ENCODE measurements at regions not wholly inside any gene's neighbourhood (a gene's known extent, or its start where the extent isn't known, plus 50 kb on each side); places are given as distances from the start of the nearest gene placed in this dataset.
"Not testable (repeated sequence)": the region's sequence is repeated elsewhere in the genome, so short reads cannot be mapped to it uniquely, and the experiment has no call there.

- H3K27me3 Mint-ChIP-seq: no peaks in the 10 kb centered on the region
- no peak overlapping the region for H3K4me3 Mint-ChIP-seq
- no peaks in the 10 kb centered on the region for H3K36me3 Mint-ChIP-seq (ENCODE audit: low read depth)
- DNase-seq (no peak), ATAC-seq (no peak)
- H3K4me1 Mint-ChIP-seq: no peaks in the 10 kb centered on the region
- H3K27ac Mint-ChIP-seq: no peak overlapping the region
- no peaks in the 10 kb centered on the region for H3K9me3 Mint-ChIP-seq
These were observed 95.6 kb downstream of the RRAGB start for GRCh38 chrX:55813150-55813549.

GRCh38 chrX:55815546-55815945 lies 98.0 kb downstream of the RRAGB start:
- no peak overlapping the region for H3K27ac Mint-ChIP-seq
- no peaks in the 10 kb centered on the region for H3K27me3 Mint-ChIP-seq
- ATAC-seq: no peak
- H3K4me3 Mint-ChIP-seq: no peak overlapping the region
- H3K9me3 Mint-ChIP-seq: no peaks in the 10 kb centered on the region
- no peaks in the 10 kb centered on the region for H3K36me3 Mint-ChIP-seq (ENCODE audit: low read depth)
- no peak for DNase-seq
- H3K4me1 Mint-ChIP-seq: no peaks in the 10 kb centered on the region

- no peaks in the 10 kb centered on the region for H3K36me3 Mint-ChIP-seq (ENCODE audit: low read depth)
- no peaks in the 10 kb centered on the region for H3K4me1 Mint-ChIP-seq
- no peaks in the 10 kb centered on the region for H3K9me3 Mint-ChIP-seq
- no peak for ATAC-seq
- H3K4me3 Mint-ChIP-seq: no peak overlapping the region
- no peak for DNase-seq
- no peaks in the 10 kb centered on the region for H3K27me3 Mint-ChIP-seq
- H3K27ac Mint-ChIP-seq: no peak overlapping the region
These were observed 98.5 kb downstream of the RRAGB start for GRCh38 chrX:55816023-55816422.

- DNase-seq: no peak
- Mint-ChIP-seq H3K27me3 (no peaks in the 10 kb centered on the region), H3K36me3 (ENCODE audit: low read depth) (no peaks in the 10 kb centered on the region), H3K4me1 (no peaks in the 10 kb centered on the region), H3K4me3 (no peak overlapping the region), H3K9me3 (peaks cover 5% of the 10 kb centered on the region), H3K27ac (no peak overlapping the region)
- no peak for ATAC-seq
These were observed 101.3 kb downstream of the RRAGB start for GRCh38 chrX:55818673-55819375.

- Mint-ChIP-seq H3K27ac (no peak overlapping the region), H3K36me3 (ENCODE audit: low read depth) (no peaks in the 10 kb centered on the region), H3K27me3 (no peaks in the 10 kb centered on the region), H3K4me1 (no peaks in the 10 kb centered on the region), H3K4me3 (no peak overlapping the region), H3K9me3 (no peaks in the 10 kb centered on the region)
- no peak for ATAC-seq
- DNase-seq: no peak
These were observed 121.9 kb downstream of the RRAGB start for GRCh38 chrX:55839485-55839884.

GRCh38 chrX:55841962-55842752 lies 124.6 kb downstream of the RRAGB start:
- no peak overlapping the region for H3K27ac Mint-ChIP-seq

GRCh38 chrX:55866779-55867178 lies 149.2 kb downstream of the RRAGB start:
- not testable (repeated sequence) for ATAC-seq; H3K36me3 Mint-ChIP-seq (ENCODE audit: low read depth)

More at GRCh38 chrX:55841962-55842752, 124.6 kb downstream of the RRAGB start:
- Mint-ChIP-seq H3K4me3 (no peak overlapping the region), H3K36me3 (ENCODE audit: low read depth) (no peaks in the 10 kb centered on the region), H3K27me3 (no peaks in the 10 kb centered on the region), H3K9me3 (no peaks in the 10 kb centered on the region), H3K4me1 (no peaks in the 10 kb centered on the region)
- DNase-seq (no peak), ATAC-seq (no peak)

GRCh38 chrX:55867181-55867651 lies 149.7 kb downstream of the RRAGB start:
- H3K4me1 Mint-ChIP-seq: peaks cover 6% of the 10 kb centered on the region
- H3K27ac Mint-ChIP-seq: no peak overlapping the region
- no peaks in the 10 kb centered on the region for H3K36me3 Mint-ChIP-seq (ENCODE audit: low read depth)
- H3K27me3 Mint-ChIP-seq: no peaks in the 10 kb centered on the region
- no peak for ATAC-seq
- no peak overlapping the region for H3K4me3 Mint-ChIP-seq
- DNase-seq: no peak
- H3K9me3 Mint-ChIP-seq: no peaks in the 10 kb centered on the region

More at GRCh38 chrX:55866779-55867178, 149.2 kb downstream of the RRAGB start:
- not testable (repeated sequence) for H3K27me3 Mint-ChIP-seq, H3K9me3 Mint-ChIP-seq, H3K4me1 Mint-ChIP-seq, DNase-seq, H3K4me3 Mint-ChIP-seq, H3K27ac Mint-ChIP-seq

GRCh38 chrX:55867708-55868107 lies 150.2 kb downstream of the RRAGB start:
- no peaks in the 10 kb centered on the region for H3K27me3 Mint-ChIP-seq
- no peak overlapping the region for H3K27ac Mint-ChIP-seq
- no peaks in the 10 kb centered on the region for H3K9me3 Mint-ChIP-seq
- H3K4me1 Mint-ChIP-seq: peaks cover 6% of the 10 kb centered on the region
- no peaks in the 10 kb centered on the region for H3K36me3 Mint-ChIP-seq (ENCODE audit: low read depth)
- no peak overlapping the region for H3K4me3 Mint-ChIP-seq
- no peak for ATAC-seq
- DNase-seq: no peak

- no peak for DNase-seq
- no peaks in the 10 kb centered on the region for H3K27me3 Mint-ChIP-seq
These were observed 157.3 kb downstream of the RRAGB start for GRCh38 chrX:55874807-55875206.

GRCh38 chrX:55883541-55883940 lies 166.0 kb downstream of the RRAGB start:
- H3K4me1 Mint-ChIP-seq; H3K36me3 Mint-ChIP-seq (ENCODE audit: low read depth); H3K9me3 Mint-ChIP-seq; ATAC-seq; H3K4me3 Mint-ChIP-seq; DNase-seq; H3K27me3 Mint-ChIP-seq; H3K27ac Mint-ChIP-seq: not testable (repeated sequence)

More at GRCh38 chrX:55874807-55875206, 157.3 kb downstream of the RRAGB start:
- no peak overlapping the region for H3K27ac Mint-ChIP-seq
- ATAC-seq: no peak
- no peak overlapping the region for H3K4me3 Mint-ChIP-seq
- H3K36me3 Mint-ChIP-seq (ENCODE audit: low read depth): peaks cover 1% of the 10 kb centered on the region
- peaks cover 4% of the 10 kb centered on the region for H3K9me3 Mint-ChIP-seq
- H3K4me1 Mint-ChIP-seq: no peaks in the 10 kb centered on the region

- Mint-ChIP-seq H3K36me3 (ENCODE audit: low read depth) (no peaks in the 10 kb centered on the region), H3K4me1 (peaks cover 12% of the 10 kb centered on the region), H3K9me3 (no peaks in the 10 kb centered on the region), H3K4me3 (peak overlapping the region; percentile 84), H3K27me3 (no peaks in the 10 kb centered on the region), H3K27ac (peak overlapping the region; percentile 81)
- DNase-seq (peak; percentile 49), ATAC-seq (peak; percentile 59)
These were observed 190.5 kb downstream of the RRAGB start for GRCh38 chrX:55907968-55908607.

GRCh38 chrX:55908661-55909212 lies 191.2 kb downstream of the RRAGB start:
- Mint-ChIP-seq H3K9me3 (no peaks in the 10 kb centered on the region), H3K4me1 (peaks cover 12% of the 10 kb centered on the region), H3K36me3 (ENCODE audit: low read depth) (no peaks in the 10 kb centered on the region), H3K4me3 (peak overlapping the region; percentile 84), H3K27ac (peak overlapping the region; percentile 81), H3K27me3 (no peaks in the 10 kb centered on the region)
- peak; percentile 66 for ATAC-seq
- DNase-seq: peak; percentile 4

GRCh38 chrX:55919367-55920221 lies 202.0 kb downstream of the RRAGB start:
- Mint-ChIP-seq H3K9me3 (peaks cover 5% of the 10 kb centered on the region), H3K4me1 (peaks cover 4% of the 10 kb centered on the region), H3K27me3 (no peaks in the 10 kb centered on the region), H3K4me3 (no peak overlapping the region), H3K27ac (no peak overlapping the region), H3K36me3 (ENCODE audit: low read depth) (peaks cover 2% of the 10 kb centered on the region)
- ATAC-seq (no peak), DNase-seq (peak; percentile 3)

All from activated naive CD8-positive, alpha-beta T cell treated with anti-CD3 and anti-CD28 coated beads, Interleukin-2, amount 50 U/mL, for 24 hours (primary cell).